ENCODE measurements at regions not wholly inside any gene's neighbourhood (a gene's known extent, or its start where the extent isn't known, plus 50 kb on each side); places are given as distances from the start of the nearest gene placed in this dataset.

- Histone ChIP-seq H3K4me2 (replicated peaks; ENCODE audit: low read depth, low read length, poor library complexity, severe bottlenecking) (no peak overlapping the region), H3K4me3 (ENCODE audit: control extremely low read depth in 1 of 5, extremely low read depth in 1 of 5, insufficient read depth in 1 of 5, low read depth in 2 of 5, low read length in 4 of 5) (no peak overlapping the region), H3K4me1 (ENCODE audit: control insufficient read depth in 2 of 2, insufficient read depth in 2 of 2, low read length in 2 of 2) (peaks cover 0 to 4% of the 10 kb centered on the region in 2 donors), H3K27me3 (replicated peaks in 1 of 4; ENCODE audit: control extremely low read depth in 1 of 4, control insufficient read depth in 3 of 4, insufficient read depth in 4 of 4, low read length in 3 of 4) (peaks cover 0 to 79% (median 64%) of the 10 kb centered on the region in 4 experiments), H3K36me3 (replicated peaks in 1 of 2; ENCODE audit: control extremely low read depth in 1 of 2, control insufficient read depth in 1 of 2, extremely low read depth in 1 of 2, insufficient read depth in 2 of 2, low read length in 1 of 2) (no peaks in the 10 kb centered on the region), H3K27ac (ENCODE audit: low read length in 2 of 2) (no peak overlapping the region), H3K9ac (ENCODE audit: low read length) (no peak overlapping the region), H3K9me3 (ENCODE audit: control extremely low read depth in 1 of 3, control insufficient read depth in 2 of 3, insufficient read depth in 1 of 3, low read length in 2 of 3) (peaks cover 0 to 38% (median 4%) of the 10 kb centered on the region in 3 donors), H4K20me1 (ENCODE audit: control insufficient read depth, insufficient read depth, low read length, poor library complexity, severe bottlenecking) (no peaks in the 10 kb centered on the region), H2AFZ (ENCODE audit: insufficient read depth, low read depth, low read length, poor library complexity, severe bottlenecking) (no peak overlapping the region), H3K79me2 (ENCODE audit: control insufficient read depth, insufficient read depth, low read length) (no peaks in the 10 kb centered on the region)
- intact Hi-C loops (cut with micrococcal nuclease), result no loop called here
- DNase-seq, result no peak
- no peak overlapping the region for H3K27ac Mint-ChIP-seq
- ChIA-PET POLR2A (no interaction called here), CTCF (interaction anchor here (0.6 to 0.7 kb wide), 3 partner anchors 18 to 1074 kb away, joined by 3 to 5 read pairs (median 3); no protein-coding TSS in a partner anchor)
- H3K27me3 Mint-ChIP-seq, result peaks cover 81% of the 10 kb centered on the region
- no peak overlapping the region for H3K4me3 Mint-ChIP-seq
- WGBS (ENCODE audit: insufficient coverage), result 32% methylated on average over 3 of the region's 4 CpGs
- no peak for TF ChIP-seq CTCF (IDR thresholded peaks at IDR 0.05)
- no peak for TF ChIP-seq EZH2 (IDR thresholded peaks at IDR 0.05; ENCODE audit: borderline replicate concordance, insufficient read depth, low read depth, low read length, poor library complexity, severe bottlenecking)
- H3K4me1 Mint-ChIP-seq, result no peaks in the 10 kb centered on the region
- no peaks in the 10 kb centered on the region for H3K9me3 Mint-ChIP-seq (ENCODE audit: insufficient read depth)
- no peak for ATAC-seq (ENCODE audit: low read depth)
Measured at GRCh38 chr6:28767133-28767532, 156.7 kb downstream of the TRIM27 start.

GRCh38 chr6:28767691-28768090 lies 156.1 kb downstream of the TRIM27 start:
- no peaks in the 10 kb centered on the region for H3K4me1 Mint-ChIP-seq
- Histone ChIP-seq H3K9ac (ENCODE audit: low read length) (no peak overlapping the region), H3K79me2 (ENCODE audit: control insufficient read depth, insufficient read depth, low read length) (no peaks in the 10 kb centered on the region), H3K27ac (ENCODE audit: low read length in 2 of 2) (no peak overlapping the region), H3K27me3 (replicated peaks in 1 of 4; ENCODE audit: control extremely low read depth in 1 of 4, control insufficient read depth in 3 of 4, insufficient read depth in 4 of 4, low read length in 3 of 4) (peaks cover 0 to 82% (median 68%) of the 10 kb centered on the region in 4 experiments), H4K20me1 (ENCODE audit: control insufficient read depth, insufficient read depth, low read length, poor library complexity, severe bottlenecking) (no peaks in the 10 kb centered on the region), H3K36me3 (replicated peaks in 1 of 2; ENCODE audit: control extremely low read depth in 1 of 2, control insufficient read depth in 1 of 2, extremely low read depth in 1 of 2, insufficient read depth in 2 of 2, low read length in 1 of 2) (no peaks in the 10 kb centered on the region), H3K9me3 (ENCODE audit: control extremely low read depth in 1 of 3, control insufficient read depth in 2 of 3, insufficient read depth in 1 of 3, low read length in 2 of 3) (peaks cover 0 to 44% (median 6%) of the 10 kb centered on the region in 3 donors), H3K4me3 (ENCODE audit: control extremely low read depth in 1 of 5, extremely low read depth in 1 of 5, insufficient read depth in 1 of 5, low read depth in 2 of 5, low read length in 4 of 5) (no peak overlapping the region), H3K4me1 (ENCODE audit: control insufficient read depth in 2 of 2, insufficient read depth in 2 of 2, low read length in 2 of 2) (peaks cover 0 to 5% of the 10 kb centered on the region in 2 donors), H3K4me2 (replicated peaks; ENCODE audit: low read depth, low read length, poor library complexity, severe bottlenecking) (no peak overlapping the region), H2AFZ (ENCODE audit: insufficient read depth, low read depth, low read length, poor library complexity, severe bottlenecking) (no peak overlapping the region)
- H3K4me3 Mint-ChIP-seq, result no peak overlapping the region
- WGBS (ENCODE audit: insufficient coverage), result 58% methylated on average over 3 of the region's 5 CpGs
- no peak overlapping the region for H3K27ac Mint-ChIP-seq
- ChIA-PET POLR2A (no interaction called here), CTCF (no interaction called here)
- no peaks in the 10 kb centered on the region for H3K9me3 Mint-ChIP-seq (ENCODE audit: insufficient read depth)
- ATAC-seq (ENCODE audit: low read depth) (no peak), DNase-seq (no peak)
- peaks cover 83% of the 10 kb centered on the region for H3K27me3 Mint-ChIP-seq
- intact Hi-C loops (cut with micrococcal nuclease), result no loop called here
- TF ChIP-seq CTCF (IDR thresholded peaks at IDR 0.05) (no peak), EZH2 (IDR thresholded peaks at IDR 0.05; ENCODE audit: borderline replicate concordance, insufficient read depth, low read depth, low read length, poor library complexity, severe bottlenecking) (no peak)

All from B cell (primary cell).